Heart left ventricle (tissue), 13 donors: ENCODE measurements at regions not wholly inside any gene's neighbourhood (a gene's known extent, or its start where the extent isn't known, plus 50 kb on each side); places are given as distances from the start of the nearest gene placed in this dataset.

ENCODE experiments used
- CTCF ChIP-seq, 12 donors: fragments of 200-600 bp; sonication (generic) in 4 of 12; IDR thresholded peaks; one replicate each; pipeline versions ENCODE4 v1.5.0 to v1.8.0; 2018 to 2022; ENCODE audit warnings: antibody characterized with exemption in 12 of 12, mild to moderate bottlenecking in 5 of 12
- POLR2A ChIP-seq, 2 donors: fragments of 450-650 bp; IDR thresholded peaks; one replicate each; pipeline ENCODE4 v1.6.1; 2017; ENCODE audit warnings: antibody characterized with exemption in 2 of 2, mild to moderate bottlenecking in 2 of 2, moderate library complexity in 2 of 2
- donor health status: ischemic (EF 13 %, LVEDD 7.1; RV severe dilation, severe dysfunction).
- donor health status: DM: no; HTN: yes; CAD: no.
- donor health status: DM: no; HTN: no; CAD: no.
- donor health status: ischemic (EF 25% LVEDD 6.9; RV normal size, moderate dysfunction).
- donor health status: ischemic (EF 25% LVEDD 5.7; RV mildly dilated, moderate dysfunction).
- donor health status: ischemic (EF 35%, LVEDD 5.7; RV mildly dilated, moderate dysfunction).
- donor health status: nonischemic (EF 11% LVEDD 7.7; RV severe dilation, severe dysfunction).
- donor health status: DM: yes; HTN: yes; CAD: no.
- donor health status: PGD.
- donor health status: ischemic (EF 29% LVEDD 5.4; RV normal size, mild dysfunction).
- donor health status: nonischemic (EF 23%, LVEDD 6.1; RV moderate dilation, normal function).

GRCh38 chr16:72728516-72728915, 319.4 kb downstream of the ZFHX3 start:
- TF ChIP-seq CTCF (IDR thresholded peaks at IDR 0.05) (no peak), POLR2A (IDR thresholded peaks at IDR 0.05) (no peak)
